Liver (tissue), 7 donors: ENCODE measurements at regions not wholly inside any gene's neighbourhood (a gene's known extent, or its start where the extent isn't known, plus 50 kb on each side); places are given as distances from the start of the nearest gene placed in this dataset.

Source experiments
- DNase-seq: peaks from one replicate; pipeline ENCODE4 v3.0.0-alpha.2; 2017; ENCODE audit warnings: low spot score
- H3K27ac ChIP-seq, 2 donors: one replicate each; pipeline ENCODE4 v1.7.0; 2013; ENCODE audit warnings: inconsistent platforms in 2 of 2, low read length in 2 of 2, control low read depth in 1 of 2, low read depth in 1 of 2, mild to moderate bottlenecking in 1 of 2
- H3K27me3 ChIP-seq, 4 donors: one replicate each; pipeline versions ENCODE4 v1.6.1 to v1.7.0; 2013; ENCODE audit warnings: low read length in 3 of 4, inconsistent platforms in 1 of 4, mild to moderate bottlenecking in 1 of 4, moderate library complexity in 1 of 4; ENCODE audit not compliant: control insufficient read depth in 4 of 4, insufficient read depth in 4 of 4
- H3K36me3 ChIP-seq, 4 donors: one replicate each; pipeline versions ENCODE4 v1.6.1 to v1.7.0; 2013; ENCODE audit warnings: low read length in 3 of 4, mild to moderate bottlenecking in 3 of 4, low read depth in 1 of 4, moderate library complexity in 1 of 4; ENCODE audit not compliant: control insufficient read depth in 4 of 4, insufficient read depth in 3 of 4
- H3K4me1 ChIP-seq, 4 donors: one replicate each; pipeline versions ENCODE4 v1.6.1 to v1.7.0; 2013; ENCODE audit warnings: low read length in 3 of 4, mild to moderate bottlenecking in 3 of 4, moderate library complexity in 1 of 4; ENCODE audit not compliant: control insufficient read depth in 4 of 4, insufficient read depth in 4 of 4
- H3K4me3 ChIP-seq, 3 donors: one replicate each; pipeline versions ENCODE4 v1.6.1 to v1.7.0; 2013; ENCODE audit warnings: low read length in 3 of 3, control low read depth in 1 of 3, low read depth in 1 of 3, mild to moderate bottlenecking in 1 of 3
- H3K9ac ChIP-seq, 2 donors: one replicate each; pipeline ENCODE4 v1.7.0; 2013; ENCODE audit warnings: low read length in 2 of 2, mild to moderate bottlenecking in 2 of 2, moderate library complexity in 2 of 2, control low read depth in 1 of 2, low read depth in 1 of 2
- H3K9me3 ChIP-seq, 4 donors: one replicate each; pipeline versions ENCODE4 v1.6.1 to v1.7.0; 2013; ENCODE audit warnings: low read length in 3 of 4; ENCODE audit not compliant: control insufficient read depth in 4 of 4
- EGR1 ChIP-seq, 2 donors: IDR thresholded peaks; 2 replicates each; pipeline ENCODE4 v1.6.1; 2016 to 2018; ENCODE audit warnings: antibody characterized with exemption in 2 of 2, low read depth in 2 of 2
- FOXA2 ChIP-seq: IDR thresholded peaks from 2 replicates; pipeline ENCODE4 v1.6.1; 2016; ENCODE audit warnings: antibody characterized with exemption
- GABPA ChIP-seq, 2 donors: IDR thresholded peaks in 1 of 2; conservative IDR thresholded peaks in 1 of 2; 2 replicates each; pipeline ENCODE4 v1.6.1; 2016; ENCODE audit warnings: antibody characterized with exemption in 2 of 2, mild to moderate bottlenecking in 1 of 2, moderate library complexity in 1 of 2
- HNF4A ChIP-seq, 2 donors: conservative IDR thresholded peaks; 2 replicates each; pipeline ENCODE4 v1.6.1; 2016; ENCODE audit warnings: antibody characterized with exemption in 2 of 2, mild to moderate bottlenecking in 2 of 2
- HNF4G ChIP-seq: IDR thresholded peaks from 2 replicates; pipeline ENCODE4 v1.6.1; 2016; ENCODE audit warnings: antibody characterized with exemption
- JUND ChIP-seq, 2 donors: IDR thresholded peaks; 2 replicates each; pipeline ENCODE4 v1.6.1; 2016; ENCODE audit warnings: antibody characterized with exemption in 2 of 2
- NR2F2 ChIP-seq: IDR thresholded peaks from 2 replicates; pipeline ENCODE4 v1.6.1; 2016; ENCODE audit warnings: antibody characterized with exemption
- RAD21 ChIP-seq, 2 donors: IDR thresholded peaks; 2 replicates each; pipeline ENCODE4 v1.6.1; 2016; ENCODE audit warnings: antibody characterized with exemption in 2 of 2, mild to moderate bottlenecking in 2 of 2
- REST ChIP-seq: IDR thresholded peaks from 2 replicates; pipeline ENCODE4 v1.6.1; 2016; ENCODE audit warnings: antibody characterized with exemption, mild to moderate bottlenecking
- RXRA ChIP-seq, 2 donors: IDR thresholded peaks; 2 replicates each; pipeline ENCODE4 v1.6.1; 2017 to 2018; ENCODE audit warnings: antibody characterized with exemption in 2 of 2, mild to moderate bottlenecking in 1 of 2
- SP1 ChIP-seq: IDR thresholded peaks from 2 replicates; pipeline ENCODE4 v1.6.1; 2018; ENCODE audit warnings: antibody characterized with exemption, mild to moderate bottlenecking
- TAF1 ChIP-seq: conservative IDR thresholded peaks from 2 replicates; pipeline ENCODE4 v1.6.1; 2016; ENCODE audit warnings: antibody characterized with exemption, mild to moderate bottlenecking
- YY1 ChIP-seq: IDR thresholded peaks from 2 replicates; pipeline ENCODE4 v1.6.1; 2016; ENCODE audit warnings: antibody characterized with exemption, mild to moderate bottlenecking
- ZBTB33 ChIP-seq: IDR thresholded peaks from 2 replicates; pipeline ENCODE4 v1.6.1; 2016; ENCODE audit warnings: antibody characterized with exemption
- WGBS: extraction: QIAGEN DNeasy Blood & Tissue Kit; methylation state at CpG from one replicate; pipeline ENCODE4 v1.1.7; 2013; 5-methylcytosine and 5-hydroxymethylcytosine counted together
- TF ChIP-seq, protein P1 (sequence below): IDR thresholded peaks from 2 replicates; pipeline ENCODE4 v1.6.1; 2016; ENCODE audit warnings: antibody characterized with exemption
- donor health status: healthy.
- donor health status: healthy.
- donor health status: healthy.
- donor health status: healthy.

DNA sequence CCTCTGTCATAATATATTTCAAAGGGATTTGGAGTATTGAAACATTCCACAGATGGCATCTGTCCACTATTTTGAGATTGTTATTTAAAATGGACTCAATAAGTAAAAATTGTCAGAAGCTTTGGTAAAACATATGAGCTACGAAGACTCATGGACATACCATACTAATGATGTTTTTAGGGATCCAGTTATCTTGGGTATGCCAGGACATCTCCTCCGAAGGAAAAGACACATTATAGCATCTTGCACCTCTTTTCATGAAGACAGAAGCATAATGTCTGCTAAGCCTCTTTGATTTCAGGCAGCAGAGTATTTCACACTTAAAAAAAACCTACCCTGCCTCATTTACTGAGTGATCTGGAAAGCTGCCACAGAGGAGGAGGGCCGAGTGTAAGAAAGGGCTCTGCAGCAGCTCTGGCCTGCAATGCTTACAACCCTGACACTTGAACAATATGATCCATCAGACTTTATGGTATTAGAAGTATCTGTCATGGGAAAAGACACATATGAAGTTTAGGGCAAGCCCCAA is 284.8 kb downstream of the TUSC7 start:
- Histone ChIP-seq H3K27me3 (peaks cover 0 to 2% (median 0%) of the 10 kb centered on the region in 4 donors), H3K9ac (no peak overlapping the region), H3K36me3 (no peaks in the 10 kb centered on the region), H3K4me1 (no peaks in the 10 kb centered on the region), H3K27ac (no peak overlapping the region), H3K9me3 (no peaks in the 10 kb centered on the region), H3K4me3 (no peak overlapping the region)
- TF ChIP-seq HNF4A (conservative IDR thresholded peaks at IDR 0.05), result no peak
- no peak for TF ChIP-seq YY1
- TF ChIP-seq FOXA2, result no peak
- TF ChIP-seq EGR1 (IDR thresholded peaks at IDR 0.05; ENCODE audit: low read depth in 2 of 2), result no peak
- TF ChIP-seq NR2F2, result no peak
- TF ChIP-seq GABPA (IDR thresholded peaks at IDR 0.05 in 1 of 2, conservative IDR thresholded peaks at IDR 0.05 in 1 of 2), result no peak
- no peak for TF ChIP-seq ZBTB33
- no peak for TF ChIP-seq HNF4G
- TF ChIP-seq RAD21 (IDR thresholded peaks at IDR 0.05), result no peak
- TF ChIP-seq, protein P1, sequence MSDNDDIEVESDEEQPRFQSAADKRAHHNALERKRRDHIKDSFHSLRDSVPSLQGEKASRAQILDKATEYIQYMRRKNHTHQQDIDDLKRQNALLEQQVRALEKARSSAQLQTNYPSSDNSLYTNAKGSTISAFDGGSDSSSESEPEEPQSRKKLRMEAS, result no peak
- no peak for TF ChIP-seq SP1
- no peak for TF ChIP-seq REST
- no peak for DNase-seq
- 66% methylated on average over 3 of the region's 3 CpGs for WGBS

GRCh38 chr3:117003501-117003900 is 293.9 kb downstream of the TUSC7 start:
- no peak overlapping the region for H3K4me3 ChIP-seq
- H3K9me3 ChIP-seq, result no peaks in the 10 kb centered on the region
- H3K9ac ChIP-seq, result no peak overlapping the region
- H3K27ac ChIP-seq, result no peak overlapping the region
- H3K36me3 ChIP-seq, result no peaks in the 10 kb centered on the region
- TF ChIP-seq, protein P1, result no peak
- TF ChIP-seq SP1 (no peak), FOXA2 (no peak), REST (no peak), RXRA (IDR thresholded peaks at IDR 0.05) (no peak), EGR1 (IDR thresholded peaks at IDR 0.05; ENCODE audit: low read depth in 2 of 2) (no peak), JUND (IDR thresholded peaks at IDR 0.05) (no peak), HNF4G (no peak), TAF1 (no peak), RAD21 (IDR thresholded peaks at IDR 0.05) (no peak), GABPA (IDR thresholded peaks at IDR 0.05 in 1 of 2, conservative IDR thresholded peaks at IDR 0.05 in 1 of 2) (no peak), ZBTB33 (no peak), HNF4A (conservative IDR thresholded peaks at IDR 0.05) (no peak)
- no peaks in the 10 kb centered on the region for H3K4me1 ChIP-seq
- DNase-seq, result no peak
- no peaks in the 10 kb centered on the region for H3K27me3 ChIP-seq
